Stomach (tissue), 4 donors: ENCODE measurements at regions not wholly inside any gene's neighbourhood (a gene's known extent, or its start where the extent isn't known, plus 50 kb on each side); places are given as distances from the start of the nearest gene placed in this dataset.

Experiments used
- POLR2A ChIP-seq, 4 donors: fragments of 450-650 bp; IDR thresholded peaks; one replicate each; pipeline ENCODE4 v1.6.1; 2016; ENCODE audit warnings: antibody characterized with exemption in 4 of 4, control low read depth in 2 of 4, mild to moderate bottlenecking in 1 of 4, moderate library complexity in 1 of 4
- TF ChIP-seq, protein P1 (sequence below), 7 experiments: fragments of 450-650 bp in 4 of 7; fragments of 200-600 bp in 3 of 7; sonication (generic) in 3 of 7; IDR thresholded peaks; one replicate each; pipeline ENCODE4 v1.5.1; 2016 to 2019; ENCODE audit warnings: antibody characterized with exemption in 7 of 7, control low read depth in 2 of 7, mild to moderate bottlenecking in 1 of 7

DNA sequence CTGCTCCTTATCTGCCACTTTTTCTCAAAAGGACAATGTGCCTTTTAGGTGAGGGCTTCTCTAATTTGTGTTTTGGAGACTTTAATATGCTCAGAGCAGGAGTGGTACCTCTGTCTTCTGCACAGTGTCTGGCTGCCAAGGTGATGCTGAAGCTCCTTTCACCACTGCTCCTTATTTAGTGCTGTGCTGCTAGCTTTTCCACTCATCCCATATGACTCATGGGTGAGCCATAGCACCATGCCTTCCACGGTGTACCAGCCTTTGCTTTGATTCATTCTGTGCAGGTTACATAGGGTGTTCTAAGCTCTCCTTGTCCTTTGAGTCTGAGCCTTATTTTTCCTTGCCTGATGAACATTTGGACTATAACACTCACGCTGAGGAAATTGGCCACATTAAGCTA is 202.4 kb downstream of the ARL6IP6 start:
- TF ChIP-seq, protein P1, sequence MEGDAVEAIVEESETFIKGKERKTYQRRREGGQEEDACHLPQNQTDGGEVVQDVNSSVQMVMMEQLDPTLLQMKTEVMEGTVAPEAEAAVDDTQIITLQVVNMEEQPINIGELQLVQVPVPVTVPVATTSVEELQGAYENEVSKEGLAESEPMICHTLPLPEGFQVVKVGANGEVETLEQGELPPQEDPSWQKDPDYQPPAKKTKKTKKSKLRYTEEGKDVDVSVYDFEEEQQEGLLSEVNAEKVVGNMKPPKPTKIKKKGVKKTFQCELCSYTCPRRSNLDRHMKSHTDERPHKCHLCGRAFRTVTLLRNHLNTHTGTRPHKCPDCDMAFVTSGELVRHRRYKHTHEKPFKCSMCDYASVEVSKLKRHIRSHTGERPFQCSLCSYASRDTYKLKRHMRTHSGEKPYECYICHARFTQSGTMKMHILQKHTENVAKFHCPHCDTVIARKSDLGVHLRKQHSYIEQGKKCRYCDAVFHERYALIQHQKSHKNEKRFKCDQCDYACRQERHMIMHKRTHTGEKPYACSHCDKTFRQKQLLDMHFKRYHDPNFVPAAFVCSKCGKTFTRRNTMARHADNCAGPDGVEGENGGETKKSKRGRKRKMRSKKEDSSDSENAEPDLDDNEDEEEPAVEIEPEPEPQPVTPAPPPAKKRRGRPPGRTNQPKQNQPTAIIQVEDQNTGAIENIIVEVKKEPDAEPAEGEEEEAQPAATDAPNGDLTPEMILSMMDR (IDR thresholded peaks at IDR 0.05) = no peak
- no peak for TF ChIP-seq POLR2A (IDR thresholded peaks at IDR 0.05)
